Aorta (tissue), 5 donors: ENCODE measurements at regions not wholly inside any gene's neighbourhood (a gene's known extent, or its start where the extent isn't known, plus 50 kb on each side); places are given as distances from the start of the nearest gene placed in this dataset.
A peak's percentile ranks its signal among the peaks of the same experiment; 100 is the strongest.

ENCODE experiments used
- ATAC-seq: fragments of 200-7000 bp; cut with Tn5 transposase; one replicate; pipeline ENCODE4 v1.9.1; 2022; ENCODE audit warnings: moderate library complexity; ENCODE audit not compliant: low FRiP score
- DNase-seq, 2 donors: peaks; one replicate each; pipeline ENCODE4 v3.0.0-alpha.2; 2020
- H3K27ac ChIP-seq, 2 donors: one replicate each; pipeline ENCODE4 v1.5.1; 2013; ENCODE audit warnings: low read length in 2 of 2, mild to moderate bottlenecking in 2 of 2, moderate library complexity in 2 of 2, control low read depth in 1 of 2, inconsistent platforms in 1 of 2, low read depth in 1 of 2
- H3K27me3 ChIP-seq, 2 donors: one replicate each; pipeline ENCODE4 v1.6.1; 2013; ENCODE audit warnings: control low read depth in 1 of 2, low read length in 1 of 2, mild to moderate bottlenecking in 1 of 2, moderate library complexity in 1 of 2; ENCODE audit not compliant: insufficient read depth in 2 of 2, control insufficient read depth in 1 of 2
- H3K36me3 ChIP-seq, 2 donors: one replicate each; pipeline ENCODE4 v1.6.1; 2013; ENCODE audit warnings: control low read depth in 1 of 2, low read length in 1 of 2, mild to moderate bottlenecking in 1 of 2; ENCODE audit not compliant: insufficient read depth in 2 of 2, control insufficient read depth in 1 of 2
- H3K4me1 ChIP-seq, 2 donors: one replicate each; pipeline ENCODE4 v1.6.1; 2013; ENCODE audit warnings: low read length in 2 of 2, control low read depth in 1 of 2, mild to moderate bottlenecking in 1 of 2, moderate library complexity in 1 of 2; ENCODE audit not compliant: insufficient read depth in 2 of 2, control insufficient read depth in 1 of 2
- H3K4me3 ChIP-seq, 2 donors: one replicate each; pipeline ENCODE4 v1.5.1; 2013; ENCODE audit warnings: low read length in 2 of 2, control low read depth in 1 of 2, mild to moderate bottlenecking in 1 of 2
- H3K9me3 ChIP-seq: one replicate; pipeline ENCODE4 v1.6.1; 2013; ENCODE audit warnings: mild to moderate bottlenecking, low read length; ENCODE audit not compliant: control insufficient read depth
- WGBS, 2 donors: extraction: QIAGEN DNeasy Blood & Tissue Kit; methylation state at CpG; one replicate each; pipeline ENCODE4 v1.1.7; 2013; 5-methylcytosine and 5-hydroxymethylcytosine counted together
- intact Hi-C, 2 donors: fragments of 100-400 bp; cut with DNase I; formaldehyde crosslinking; loops; one replicate each; pipeline versions ENCODE4 v1.14.2 to v1.15.0; 2022
- donor health status: healthy with polysubstance abuse.
- donor health status: Bipolar disorder and iron deficiency.
- donor health status: DM: no; HTN: no; CAD: no.
- donor health status: DM: no; HTN: no; CAD: no.
- donor health status: DM: yes; HTN: yes; CAD: no.

DNA sequence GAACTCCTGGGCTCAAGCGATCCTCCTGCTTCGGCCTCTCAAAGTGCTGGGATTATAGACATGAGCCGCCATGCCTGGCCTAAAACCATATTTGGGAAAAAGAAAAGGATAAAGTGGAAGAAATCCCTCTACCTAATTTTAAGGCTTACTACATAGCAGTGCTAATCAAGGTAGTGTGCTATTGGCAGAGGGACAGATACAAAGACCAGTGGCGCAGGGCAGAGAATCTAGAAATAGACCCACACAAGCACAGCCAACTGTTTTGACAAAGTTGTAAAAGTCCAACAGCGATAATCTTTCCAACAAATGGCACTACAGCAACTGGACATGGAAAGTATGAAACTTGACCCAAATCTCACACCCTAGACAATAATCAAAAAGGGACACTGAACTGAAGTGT is 138.4 kb downstream of the TFCP2L1 start:
- DNase-seq (no peak), ATAC-seq (no peak)
- Histone ChIP-seq H3K4me3 (no peak overlapping the region), H3K36me3 (no peaks in the 10 kb centered on the region), H3K4me1 (no peaks in the 10 kb centered on the region), H3K27me3 (no peaks in the 10 kb centered on the region), H3K9me3 (no peaks in the 10 kb centered on the region), H3K27ac (no peak overlapping the region)
- intact Hi-C loops, result no loop called here
- 62 to 63% methylated on average over 5 of the region's 5 CpGs for WGBS, 2 donors

DNA sequence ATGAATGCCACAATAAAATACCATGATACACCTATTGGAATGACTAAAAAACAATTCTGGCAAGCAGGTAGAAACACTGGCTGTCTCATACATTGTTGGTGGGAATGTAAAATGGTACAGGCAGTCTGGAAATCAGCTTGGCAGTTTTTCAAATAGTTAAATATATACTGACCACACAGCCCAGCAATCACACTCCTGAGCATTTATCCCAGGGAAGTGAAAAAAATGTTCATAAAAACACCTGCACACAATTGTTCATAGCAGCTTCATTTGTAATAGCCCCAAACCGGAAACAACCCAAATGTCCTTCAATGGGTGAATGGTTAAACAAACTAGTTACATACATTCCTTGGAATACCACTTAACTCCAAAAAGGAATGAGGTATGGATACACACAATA is 137.2 kb downstream of the TFCP2L1 start:
- WGBS, 2 donors, result 81 to 87% methylated on average over 1 of the region's 1 CpG
- DNase-seq (no peak), ATAC-seq (no peak)
- H3K27me3 ChIP-seq, result no peaks in the 10 kb centered on the region
- no peaks in the 10 kb centered on the region for H3K36me3 ChIP-seq
- no peaks in the 10 kb centered on the region for H3K4me1 ChIP-seq
- no peak overlapping the region for H3K27ac ChIP-seq
- H3K9me3 ChIP-seq, result no peaks in the 10 kb centered on the region
- intact Hi-C loops, result no loop called here
- H3K4me3 ChIP-seq, result no peak overlapping the region

DNA sequence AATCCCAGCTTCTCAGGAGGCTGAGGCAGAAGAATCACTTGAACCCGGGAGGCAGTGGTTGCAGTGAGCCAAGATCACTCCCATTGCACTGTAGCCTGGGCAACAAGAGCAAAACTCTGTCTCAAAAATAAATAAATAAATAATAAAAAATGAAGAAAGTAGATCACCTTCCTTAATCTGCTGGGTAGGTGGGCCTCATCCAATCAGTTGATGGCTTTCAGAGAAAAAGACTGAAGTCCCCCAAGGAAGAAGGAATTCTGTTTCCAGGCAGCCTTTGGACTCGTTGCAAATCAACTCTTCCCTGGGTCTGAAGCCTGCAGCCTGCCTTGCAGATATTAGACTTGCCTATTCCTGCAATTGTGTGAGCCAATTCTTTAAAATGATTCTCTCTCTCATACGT is 136.5 kb downstream of the TFCP2L1 start:
- 85 to 87% methylated on average over 3 of the region's 3 CpGs for WGBS, 2 donors
- no peak for ATAC-seq
- Histone ChIP-seq H3K4me3 (no peak overlapping the region), H3K4me1 (no peaks in the 10 kb centered on the region), H3K9me3 (no peaks in the 10 kb centered on the region), H3K27ac (no peak overlapping the region), H3K27me3 (no peaks in the 10 kb centered on the region), H3K36me3 (no peaks in the 10 kb centered on the region)
- no peak for DNase-seq
- intact Hi-C loops, result no loop called here

DNA sequence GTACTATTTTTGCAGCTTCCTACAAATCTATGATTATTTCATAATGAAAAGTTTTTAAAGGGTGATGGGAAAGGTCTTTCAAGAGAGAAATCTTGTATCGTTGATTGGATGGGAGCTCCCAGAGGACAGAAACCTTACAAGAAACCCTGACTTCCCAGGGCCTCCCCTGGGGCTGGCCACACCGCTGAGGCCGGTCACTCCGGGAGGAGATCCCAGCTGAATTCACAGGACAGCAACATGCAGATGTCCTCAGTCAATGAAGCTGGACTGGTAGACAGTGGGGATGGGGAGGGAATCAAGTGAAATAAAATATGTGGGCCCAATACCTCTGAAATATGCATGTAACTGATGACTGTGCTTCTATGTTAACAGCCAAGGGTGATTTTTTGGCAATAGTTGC is 135.6 kb downstream of the TFCP2L1 start:
- DNase-seq (no peak), ATAC-seq (no peak)
- Histone ChIP-seq H3K27ac (no peak overlapping the region), H3K36me3 (no peaks in the 10 kb centered on the region), H3K27me3 (no peaks in the 10 kb centered on the region), H3K9me3 (no peaks in the 10 kb centered on the region), H3K4me3 (no peak overlapping the region), H3K4me1 (no peaks in the 10 kb centered on the region)
- 83 to 88% methylated on average over 4 of the region's 4 CpGs for WGBS, 2 donors
- intact Hi-C loops, result no loop called here

DNA sequence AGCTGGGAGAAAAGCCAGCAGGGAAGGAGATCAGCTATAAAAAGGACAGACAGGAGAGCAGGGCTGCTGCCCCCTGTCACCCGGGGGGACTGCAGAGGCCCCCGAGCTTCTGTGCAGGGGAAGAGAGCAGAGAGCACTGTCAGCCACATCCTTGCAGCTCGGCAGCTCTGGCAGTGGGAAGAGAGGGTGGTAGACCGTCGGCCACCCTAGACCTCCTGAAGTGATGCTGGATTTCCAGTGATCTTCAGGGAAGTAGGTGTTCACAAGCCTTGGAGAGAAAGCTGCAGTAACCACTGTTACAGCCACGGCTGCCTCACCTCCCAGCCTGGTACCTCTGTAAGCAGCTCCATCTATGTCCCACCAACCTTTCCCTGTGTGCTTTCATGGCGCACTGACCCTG is 134.9 kb downstream of the TFCP2L1 start:
- Histone ChIP-seq H3K36me3 (no peaks in the 10 kb centered on the region), H3K9me3 (no peaks in the 10 kb centered on the region), H3K27ac (no peak overlapping the region), H3K4me3 (no peak overlapping the region), H3K27me3 (no peaks in the 10 kb centered on the region), H3K4me1 (no peaks in the 10 kb centered on the region)
- 75 to 81% methylated on average over 7 of the region's 7 CpGs for WGBS, 2 donors
- DNase-seq (no peak), ATAC-seq (peak; percentile 30)
- intact Hi-C loops, result no loop called here

DNA sequence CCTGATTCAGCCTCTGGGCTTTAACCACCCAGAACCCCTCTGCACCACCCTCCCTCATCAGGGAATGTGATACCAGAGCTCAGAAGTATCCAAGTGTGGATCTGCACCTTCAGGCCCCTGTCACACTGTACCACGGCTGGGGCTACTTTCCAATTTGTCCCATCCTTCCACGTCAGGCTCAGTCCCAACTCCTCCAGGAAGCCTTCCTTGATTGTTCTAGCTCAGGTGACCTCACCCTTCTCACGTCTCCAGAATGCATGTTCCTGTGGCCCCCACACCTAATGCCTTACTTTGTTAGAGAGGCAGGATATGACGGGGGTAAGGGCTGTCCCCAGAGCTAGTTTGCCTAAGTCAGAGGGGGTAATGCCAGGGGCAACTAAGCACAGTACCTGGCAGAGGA is 134.3 kb downstream of the TFCP2L1 start:
- Histone ChIP-seq H3K4me1 (no peaks in the 10 kb centered on the region), H3K4me3 (no peak overlapping the region), H3K9me3 (no peaks in the 10 kb centered on the region), H3K27me3 (no peaks in the 10 kb centered on the region), H3K36me3 (no peaks in the 10 kb centered on the region), H3K27ac (no peak overlapping the region)
- DNase-seq (no peak), ATAC-seq (no peak)
- WGBS, 2 donors, result 84 to 89% methylated on average over 4 of the region's 4 CpGs
- intact Hi-C loops, result no loop called here

DNA sequence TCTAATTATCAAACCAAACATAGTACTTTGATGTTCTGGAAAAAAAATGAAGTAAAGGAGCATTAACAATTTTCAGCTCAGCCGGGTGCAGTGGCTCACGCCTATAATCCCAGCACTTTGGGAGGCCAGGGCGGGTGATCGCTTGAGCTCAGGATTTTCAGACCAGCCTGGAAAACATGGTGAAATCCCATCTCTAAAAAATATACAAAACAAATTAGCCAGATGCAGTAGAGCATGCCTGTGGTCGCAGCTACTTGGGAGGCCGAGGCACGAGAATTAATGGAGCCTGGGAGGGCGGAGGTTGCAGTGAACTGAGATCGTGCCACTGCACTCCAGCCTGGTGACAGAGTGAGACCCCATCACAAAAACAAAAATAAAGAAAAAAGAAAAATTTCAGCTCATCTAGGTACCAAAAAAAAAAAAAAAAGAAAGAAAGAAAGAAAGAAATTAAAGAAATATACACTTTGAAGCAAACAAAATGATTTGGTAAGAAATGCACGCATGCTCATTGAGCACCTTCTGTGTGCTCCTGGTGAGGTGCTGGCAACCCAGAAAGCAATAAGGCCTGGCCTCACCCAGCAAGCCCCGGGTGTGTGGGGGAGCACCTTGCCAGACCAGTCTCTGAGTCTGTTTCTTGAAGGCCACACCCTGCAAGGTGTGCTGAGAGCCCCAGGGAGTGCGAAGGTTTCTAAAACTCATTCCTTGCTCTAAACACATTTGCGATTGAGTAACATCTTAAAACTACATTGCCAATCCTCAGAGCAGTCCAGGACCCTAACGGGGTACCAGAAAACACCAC is 133.5 kb downstream of the TFCP2L1 start:
- Histone ChIP-seq H3K27ac (no peak overlapping the region), H3K4me3 (no peak overlapping the region), H3K27me3 (no peaks in the 10 kb centered on the region), H3K36me3 (no peaks in the 10 kb centered on the region), H3K4me1 (no peaks in the 10 kb centered on the region), H3K9me3 (no peaks in the 10 kb centered on the region)
- WGBS, 2 donors, result 93 to 96% methylated on average over 14 of the region's 14 CpGs
- intact Hi-C loops, result no loop called here
- ATAC-seq (no peak), DNase-seq (no peak)

DNA sequence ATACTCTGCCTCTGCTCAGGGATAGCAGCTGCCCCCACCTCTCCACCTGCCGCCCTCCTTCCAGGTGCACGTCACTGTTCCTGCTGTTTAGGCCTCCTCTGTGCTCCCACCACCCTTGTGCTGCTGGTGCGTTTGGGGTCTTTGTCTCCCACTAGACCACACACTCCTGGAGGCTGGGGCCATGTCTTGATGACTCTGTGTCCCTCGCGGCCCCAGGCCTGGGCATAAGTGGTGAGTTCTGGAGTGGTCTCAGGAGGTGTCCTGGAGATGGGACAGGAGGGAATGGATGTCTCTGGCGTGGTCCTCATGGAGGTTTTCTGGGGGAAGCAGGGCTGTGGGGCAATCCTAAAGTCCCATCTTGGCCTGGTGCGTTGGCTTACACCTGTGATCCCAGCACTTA is 132.1 kb downstream of the TFCP2L1 start:
- Histone ChIP-seq H3K9me3 (peaks cover 4% of the 10 kb centered on the region), H3K4me1 (no peaks in the 10 kb centered on the region), H3K36me3 (no peaks in the 10 kb centered on the region), H3K27ac (no peak overlapping the region), H3K27me3 (no peaks in the 10 kb centered on the region), H3K4me3 (no peak overlapping the region)
- no peak for DNase-seq
- intact Hi-C loops, result no loop called here
- 82 to 83% methylated on average over 7 of the region's 7 CpGs for WGBS, 2 donors
- ATAC-seq, result no peak

DNA sequence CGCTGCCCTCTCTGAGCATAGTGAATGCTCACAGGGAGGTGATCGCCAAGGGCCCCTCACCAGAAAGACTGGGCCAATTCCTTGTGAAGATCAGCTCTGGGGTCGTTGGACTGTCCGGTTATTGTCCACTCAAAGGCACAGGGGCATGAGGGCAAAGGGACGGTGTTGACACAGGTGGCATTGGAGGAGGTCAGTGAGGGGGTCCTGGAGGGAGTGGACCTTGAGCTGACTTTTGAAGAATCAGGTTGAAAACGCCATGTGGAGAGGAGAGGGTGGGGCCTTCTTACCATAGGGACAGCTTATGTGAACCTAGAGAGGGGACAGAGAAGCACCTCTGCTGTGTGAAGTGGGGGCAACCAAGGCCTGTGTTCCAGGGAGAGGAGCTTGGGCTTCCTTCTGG is 131.5 kb downstream of the TFCP2L1 start:
- intact Hi-C loops, result no loop called here
- Histone ChIP-seq H3K27me3 (no peaks in the 10 kb centered on the region), H3K4me1 (no peaks in the 10 kb centered on the region), H3K9me3 (peaks cover 4% of the 10 kb centered on the region), H3K36me3 (no peaks in the 10 kb centered on the region), H3K27ac (no peak overlapping the region), H3K4me3 (no peak overlapping the region)
- DNase-seq (no peak), ATAC-seq (no peak)
- 68 to 81% methylated on average over 6 of the region's 6 CpGs for WGBS, 2 donors
